ENCODE measurements at regions not wholly inside any gene's neighbourhood (a gene's known extent, or its start where the extent isn't known, plus 50 kb on each side); places are given as distances from the start of the nearest gene placed in this dataset.

DNA sequence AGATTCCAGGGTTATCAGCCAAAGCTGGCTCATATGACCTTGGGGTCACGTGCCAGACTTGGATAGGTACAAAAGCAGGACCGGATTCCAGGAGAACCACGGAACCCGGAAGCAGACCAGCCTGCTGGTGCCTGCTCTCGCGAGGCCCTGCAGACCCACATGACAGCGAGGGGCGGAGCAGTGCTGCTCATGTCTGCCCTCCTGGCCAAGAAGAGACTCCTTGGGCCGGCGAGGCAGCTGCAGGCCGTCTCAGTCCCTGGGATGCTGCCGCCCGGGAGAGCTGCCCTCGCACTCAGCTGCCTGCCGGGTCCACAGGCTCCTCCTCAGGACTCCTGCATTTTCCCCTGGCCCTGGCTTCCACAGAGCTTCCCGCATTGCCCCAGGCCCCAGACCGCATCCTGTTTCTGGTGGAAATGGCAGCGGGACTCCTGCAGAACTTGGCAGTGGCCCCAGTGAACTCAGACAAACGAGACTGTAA, 739.5 kb downstream of the SOCS6 start:
- H3K27ac ChIP-seq: no peak overlapping the region
- no peak for DNase-seq
- H3K36me3 ChIP-seq: no peaks in the 10 kb centered on the region
- H3K27me3 ChIP-seq: no peaks in the 10 kb centered on the region
- H3K4me3 ChIP-seq: no peak overlapping the region
- intact Hi-C loops (cut with DNase I; ENCODE audit: low total_unique reads): no loop called here
- TF ChIP-seq, protein P1, sequence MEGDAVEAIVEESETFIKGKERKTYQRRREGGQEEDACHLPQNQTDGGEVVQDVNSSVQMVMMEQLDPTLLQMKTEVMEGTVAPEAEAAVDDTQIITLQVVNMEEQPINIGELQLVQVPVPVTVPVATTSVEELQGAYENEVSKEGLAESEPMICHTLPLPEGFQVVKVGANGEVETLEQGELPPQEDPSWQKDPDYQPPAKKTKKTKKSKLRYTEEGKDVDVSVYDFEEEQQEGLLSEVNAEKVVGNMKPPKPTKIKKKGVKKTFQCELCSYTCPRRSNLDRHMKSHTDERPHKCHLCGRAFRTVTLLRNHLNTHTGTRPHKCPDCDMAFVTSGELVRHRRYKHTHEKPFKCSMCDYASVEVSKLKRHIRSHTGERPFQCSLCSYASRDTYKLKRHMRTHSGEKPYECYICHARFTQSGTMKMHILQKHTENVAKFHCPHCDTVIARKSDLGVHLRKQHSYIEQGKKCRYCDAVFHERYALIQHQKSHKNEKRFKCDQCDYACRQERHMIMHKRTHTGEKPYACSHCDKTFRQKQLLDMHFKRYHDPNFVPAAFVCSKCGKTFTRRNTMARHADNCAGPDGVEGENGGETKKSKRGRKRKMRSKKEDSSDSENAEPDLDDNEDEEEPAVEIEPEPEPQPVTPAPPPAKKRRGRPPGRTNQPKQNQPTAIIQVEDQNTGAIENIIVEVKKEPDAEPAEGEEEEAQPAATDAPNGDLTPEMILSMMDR (IDR thresholded peaks at IDR 0.05): no peak
- H3K4me1 ChIP-seq: no peaks in the 10 kb centered on the region
- no peaks in the 10 kb centered on the region for H3K9me3 ChIP-seq

DNA sequence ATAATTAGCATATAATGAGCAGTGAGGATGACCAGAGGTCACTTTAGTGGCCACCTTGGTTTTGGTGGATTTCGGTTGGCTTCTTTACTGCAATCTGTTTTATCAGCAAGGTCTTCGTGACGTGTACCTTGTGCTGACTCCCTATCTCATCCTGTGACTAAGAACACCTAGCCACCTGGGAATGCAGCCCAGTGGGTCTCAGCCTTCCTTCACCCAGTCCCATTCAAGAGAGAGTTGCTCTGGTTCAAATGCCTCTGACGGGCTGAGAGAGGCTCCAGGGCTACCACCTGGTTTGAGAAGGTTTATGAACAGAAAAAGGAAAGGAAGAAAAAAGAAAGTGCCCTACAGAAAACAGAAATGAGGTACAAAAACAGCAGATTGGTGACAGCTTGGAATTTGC, 738.7 kb downstream of the SOCS6 start:
- no peak for DNase-seq
- Histone ChIP-seq H3K27ac (no peak overlapping the region), H3K27me3 (no peaks in the 10 kb centered on the region), H3K9me3 (no peaks in the 10 kb centered on the region), H3K4me1 (no peaks in the 10 kb centered on the region), H3K4me3 (no peak overlapping the region), H3K36me3 (no peaks in the 10 kb centered on the region)
- TF ChIP-seq, protein P1 (IDR thresholded peaks at IDR 0.05): no peak
- intact Hi-C loops (cut with DNase I; ENCODE audit: low total_unique reads): no loop called here

DNA sequence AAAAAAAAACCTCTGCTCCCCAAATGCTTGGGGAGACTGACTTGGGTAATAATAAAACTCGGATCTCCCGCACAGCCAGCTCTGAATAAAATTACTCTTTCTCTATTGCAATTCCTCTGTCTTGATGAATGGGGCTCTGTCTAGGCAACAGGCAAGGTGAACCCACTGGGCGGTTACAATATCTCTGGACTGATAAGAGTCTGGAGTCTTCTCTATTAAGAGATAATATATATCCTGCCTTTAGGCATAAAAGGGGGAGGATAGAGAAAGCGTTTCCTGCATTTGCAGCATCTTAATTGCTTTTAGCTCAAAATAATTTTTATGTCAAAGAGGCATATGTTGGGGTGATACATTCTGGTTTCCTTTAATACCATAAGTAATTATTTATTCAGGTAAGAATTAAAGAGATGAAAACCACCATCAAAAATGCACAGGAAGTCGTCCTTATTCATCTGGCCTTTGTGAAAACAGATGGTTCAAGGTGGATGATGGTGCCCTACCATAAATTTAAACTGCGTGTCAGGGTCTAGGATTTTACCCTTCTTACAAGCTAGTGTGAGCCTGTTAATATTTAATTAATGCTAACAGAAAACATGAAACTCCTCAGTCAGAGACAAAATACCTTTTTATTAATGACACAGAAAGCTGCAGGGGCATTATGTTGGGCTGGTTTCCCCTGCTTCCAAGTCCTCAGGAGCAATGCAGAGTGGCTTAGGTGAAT, 736.8 kb downstream of the SOCS6 start:
- Histone ChIP-seq H3K36me3 (no peaks in the 10 kb centered on the region), H3K4me3 (no peak overlapping the region), H3K9me3 (no peaks in the 10 kb centered on the region), H3K4me1 (no peaks in the 10 kb centered on the region), H3K27ac (no peak overlapping the region), H3K27me3 (no peaks in the 10 kb centered on the region)
- intact Hi-C loops (cut with DNase I; ENCODE audit: low total_unique reads): no loop called here
- TF ChIP-seq, protein P1 (IDR thresholded peaks at IDR 0.05): no peak
- DNase-seq: no peak

DNA sequence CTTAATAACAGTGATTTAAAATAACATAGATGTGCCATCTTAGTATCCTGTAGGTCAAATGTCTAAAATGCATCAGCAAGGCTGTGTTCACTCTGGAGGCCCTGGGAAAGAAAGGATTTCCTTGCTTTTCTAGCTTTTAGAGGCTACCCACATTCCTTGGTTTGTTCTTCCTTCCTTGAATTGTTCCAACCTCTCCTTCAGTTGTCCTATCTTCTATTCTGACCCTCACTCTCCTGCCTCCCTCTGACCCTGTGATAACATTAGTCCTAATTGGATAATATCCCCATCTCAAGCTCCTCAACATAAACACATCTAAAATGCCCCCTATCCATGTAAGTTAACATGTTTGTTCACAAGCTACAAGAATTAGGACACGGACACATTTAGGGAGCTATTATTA, 733.5 kb downstream of the SOCS6 start:
- TF ChIP-seq, protein P1 (IDR thresholded peaks at IDR 0.05): no peak
- Histone ChIP-seq H3K4me3 (no peak overlapping the region), H3K27me3 (no peaks in the 10 kb centered on the region), H3K27ac (no peak overlapping the region), H3K4me1 (no peaks in the 10 kb centered on the region), H3K36me3 (no peaks in the 10 kb centered on the region), H3K9me3 (no peaks in the 10 kb centered on the region)
- DNase-seq: no peak
- intact Hi-C loops (cut with DNase I; ENCODE audit: low total_unique reads): no loop called here

DNA sequence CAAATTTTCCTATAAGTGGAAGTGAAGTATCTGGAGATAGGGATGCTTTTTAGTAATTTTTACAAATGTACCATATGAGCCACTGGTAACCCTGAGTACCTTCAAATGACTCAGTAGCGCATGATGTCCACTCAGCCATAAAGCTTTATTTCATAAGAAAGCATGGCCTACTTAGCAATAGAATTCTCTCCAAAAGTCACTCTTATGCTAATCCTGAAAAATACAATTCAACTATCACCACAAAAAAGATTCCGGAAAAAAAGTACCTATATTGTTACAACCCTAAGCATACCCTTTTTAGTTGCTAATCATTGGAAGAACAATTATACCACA, 732.2 kb downstream of the SOCS6 start:
- H3K4me3 ChIP-seq: no peak overlapping the region
- TF ChIP-seq, protein P1 (IDR thresholded peaks at IDR 0.05): no peak
- DNase-seq: no peak
- intact Hi-C loops (cut with DNase I; ENCODE audit: low total_unique reads): no loop called here
- no peaks in the 10 kb centered on the region for H3K36me3 ChIP-seq
- H3K9me3 ChIP-seq: peaks cover 0 to 2% (median 0%) of the 10 kb centered on the region in 3 donors
- no peak overlapping the region for H3K27ac ChIP-seq
- H3K4me1 ChIP-seq: no peaks in the 10 kb centered on the region
- H3K27me3 ChIP-seq: no peaks in the 10 kb centered on the region

Data from tibial artery (tissue), 4 donors.